ENCODE measurements at regions not wholly inside any gene's neighbourhood (a gene's known extent, or its start where the extent isn't known, plus 50 kb on each side); places are given as distances from the start of the nearest gene placed in this dataset.

DNA sequence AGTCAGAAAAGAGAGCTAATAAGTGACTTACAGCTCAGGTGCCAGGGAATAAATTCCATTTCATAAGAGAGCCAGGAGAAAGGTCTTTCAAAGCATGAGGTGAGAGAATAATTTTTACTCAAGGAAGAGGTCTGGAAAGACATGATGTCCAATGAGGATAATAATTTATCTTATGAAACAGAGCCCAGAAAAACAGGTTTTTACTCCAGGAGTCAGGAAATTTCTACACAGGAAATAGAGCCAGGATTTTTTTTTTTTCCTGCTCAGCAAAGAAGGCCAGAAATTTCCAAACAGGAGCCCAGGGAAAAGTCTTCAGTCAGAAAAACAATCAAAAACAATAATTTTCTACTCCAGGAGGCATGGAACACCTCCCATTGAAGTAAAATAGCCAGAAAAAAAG, 1185.7 kb upstream of the TSPY4 start:
- no peak overlapping the region for H3K4me3 ChIP-seq (ENCODE audit: low read length)
- TF ChIP-seq, protein P1, sequence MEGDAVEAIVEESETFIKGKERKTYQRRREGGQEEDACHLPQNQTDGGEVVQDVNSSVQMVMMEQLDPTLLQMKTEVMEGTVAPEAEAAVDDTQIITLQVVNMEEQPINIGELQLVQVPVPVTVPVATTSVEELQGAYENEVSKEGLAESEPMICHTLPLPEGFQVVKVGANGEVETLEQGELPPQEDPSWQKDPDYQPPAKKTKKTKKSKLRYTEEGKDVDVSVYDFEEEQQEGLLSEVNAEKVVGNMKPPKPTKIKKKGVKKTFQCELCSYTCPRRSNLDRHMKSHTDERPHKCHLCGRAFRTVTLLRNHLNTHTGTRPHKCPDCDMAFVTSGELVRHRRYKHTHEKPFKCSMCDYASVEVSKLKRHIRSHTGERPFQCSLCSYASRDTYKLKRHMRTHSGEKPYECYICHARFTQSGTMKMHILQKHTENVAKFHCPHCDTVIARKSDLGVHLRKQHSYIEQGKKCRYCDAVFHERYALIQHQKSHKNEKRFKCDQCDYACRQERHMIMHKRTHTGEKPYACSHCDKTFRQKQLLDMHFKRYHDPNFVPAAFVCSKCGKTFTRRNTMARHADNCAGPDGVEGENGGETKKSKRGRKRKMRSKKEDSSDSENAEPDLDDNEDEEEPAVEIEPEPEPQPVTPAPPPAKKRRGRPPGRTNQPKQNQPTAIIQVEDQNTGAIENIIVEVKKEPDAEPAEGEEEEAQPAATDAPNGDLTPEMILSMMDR (IDR thresholded peaks at IDR 0.05; ENCODE audit: insufficient read depth, low read depth, low read length, missing control alignments), result no peak
- DNase-seq (ENCODE audit: low read depth), result no peak

DNA sequence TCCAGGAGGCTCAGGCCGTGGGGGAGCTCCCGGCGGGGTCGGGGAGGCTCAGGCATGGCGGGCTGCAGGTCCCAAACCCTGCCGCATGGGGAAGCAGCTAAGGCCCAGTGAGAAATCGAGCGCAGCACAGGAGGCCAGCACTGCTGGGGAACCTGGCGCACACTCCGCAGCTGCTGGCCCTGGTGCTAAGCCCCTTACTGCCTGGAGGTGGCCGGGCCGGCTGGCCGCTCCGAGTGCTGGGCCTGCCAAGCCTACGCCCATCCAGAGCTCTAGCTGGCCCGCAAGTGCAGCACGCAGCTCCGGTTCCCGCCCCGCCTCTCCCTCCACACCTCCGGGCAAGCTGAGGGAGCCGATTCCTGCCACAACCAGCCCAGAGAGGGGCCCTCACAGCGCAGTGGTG, 1208.7 kb upstream of the TSPY4 start:
- TF ChIP-seq, protein P1 (IDR thresholded peaks at IDR 0.05; ENCODE audit: insufficient read depth, low read depth, low read length, missing control alignments), result no peak
- no peak overlapping the region for H3K4me3 ChIP-seq (ENCODE audit: low read length)

DNA sequence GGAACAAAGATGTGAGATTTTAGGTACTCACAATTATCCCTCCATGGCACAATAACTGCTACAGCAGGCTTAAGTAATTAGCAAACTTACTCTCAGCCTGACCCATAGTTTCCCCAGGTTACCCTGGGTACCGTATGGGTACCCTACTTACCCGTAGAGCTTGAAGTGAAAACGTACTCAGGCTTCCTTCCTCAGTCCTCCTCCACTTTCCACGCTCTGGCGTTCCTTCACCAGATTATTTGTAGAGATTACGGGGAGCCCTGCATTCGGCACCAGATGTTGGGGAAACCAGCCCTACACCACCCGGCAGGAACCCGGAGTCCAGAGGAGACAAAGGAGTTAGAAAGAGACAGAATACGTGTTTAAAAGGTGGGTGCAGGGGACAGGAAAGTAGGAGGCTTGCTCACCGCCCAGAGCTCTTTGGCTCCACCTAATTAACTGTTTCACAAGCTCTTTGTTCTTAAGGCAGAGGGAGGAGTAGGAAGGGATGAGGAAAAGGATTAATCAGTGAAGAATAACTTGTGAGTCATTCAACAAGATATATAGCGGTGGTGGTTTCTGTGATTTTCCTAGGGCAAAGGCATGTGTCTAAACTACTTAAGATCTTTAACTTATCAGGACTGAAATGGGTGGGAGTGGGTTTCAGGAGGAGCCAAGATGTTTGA, 1211.2 kb upstream of the TSPY4 start:
- peak overlapping the region; percentile 39 for H3K4me3 ChIP-seq (ENCODE audit: low read length)
- peak; percentile 83 for DNase-seq (ENCODE audit: low read depth)
- TF ChIP-seq, protein P1 (IDR thresholded peaks at IDR 0.05; ENCODE audit: insufficient read depth, low read depth, low read length, missing control alignments), result no peak

More for the DNA sequence above, 1208.7 kb upstream of the TSPY4 start:
- no peak for DNase-seq (ENCODE audit: low read depth)

DNA sequence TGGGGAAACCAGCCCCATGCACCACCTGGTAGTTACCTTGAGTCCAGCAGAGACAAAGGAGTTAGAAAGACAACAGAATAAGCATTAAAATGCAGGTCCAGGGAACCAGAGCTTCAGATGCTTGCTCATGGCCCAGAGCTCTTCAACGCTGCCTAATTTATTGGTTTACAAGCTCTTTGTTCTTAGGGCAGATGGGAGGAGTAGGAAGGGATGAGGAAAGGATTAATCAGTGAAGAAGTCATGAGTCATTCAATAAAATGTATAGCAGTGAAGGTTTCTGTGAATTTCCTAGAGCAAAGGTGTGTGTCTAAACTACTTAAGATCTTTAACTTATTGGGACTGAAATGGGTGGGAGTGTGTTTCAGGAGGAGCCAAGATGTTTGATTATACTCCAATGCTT, 1210.3 kb upstream of the AMELY start:
- TF ChIP-seq, protein P1 (IDR thresholded peaks at IDR 0.05; ENCODE audit: insufficient read depth, low read depth, low read length, missing control alignments), result no peak
- peak; percentile 65 for DNase-seq (ENCODE audit: low read depth)
- no peak overlapping the region for H3K4me3 ChIP-seq (ENCODE audit: low read length)

DNA sequence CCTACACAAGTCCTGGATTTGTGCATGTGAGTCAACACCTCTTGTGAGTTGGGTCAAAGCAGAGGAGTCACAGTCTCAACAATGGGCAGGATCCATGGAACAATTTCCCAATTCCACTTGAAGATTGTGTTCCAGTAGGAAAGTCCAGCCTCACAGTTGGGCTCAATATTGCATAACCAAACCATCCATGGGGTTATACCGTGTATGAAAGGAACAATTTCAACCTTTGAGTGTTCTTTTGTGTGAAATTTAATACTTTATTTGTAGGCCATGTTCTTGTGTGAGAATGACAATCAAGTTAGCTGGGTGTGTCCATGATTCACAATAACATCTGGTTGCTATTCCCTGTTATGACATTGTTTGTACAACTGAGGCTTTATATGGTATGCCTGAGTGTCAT, 1182.9 kb upstream of the AMELY start:
- no peak overlapping the region for H3K4me3 ChIP-seq (ENCODE audit: low read length)
- peak; percentile 58 for DNase-seq (ENCODE audit: low read depth)
- TF ChIP-seq, protein P1 (IDR thresholded peaks at IDR 0.05; ENCODE audit: insufficient read depth, low read depth, low read length, missing control alignments), result no peak

DNA sequence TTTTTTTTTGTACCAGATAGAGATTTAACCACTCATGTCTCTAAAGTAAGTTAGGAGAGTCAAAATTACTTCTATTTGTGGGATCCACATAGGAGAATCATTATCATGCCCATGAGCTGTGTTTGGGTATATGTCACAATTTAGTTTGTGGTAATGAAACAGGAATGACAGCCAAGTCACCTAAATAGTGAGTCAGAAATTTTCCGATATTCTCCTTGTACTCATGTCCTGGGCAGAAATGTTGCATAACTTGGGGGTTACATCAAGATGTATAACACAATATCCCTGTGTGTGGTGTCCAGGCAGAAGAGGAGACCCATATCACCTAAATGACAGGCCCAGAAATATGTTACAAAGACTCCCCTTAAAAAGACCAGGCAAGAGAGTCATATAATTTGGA, 1181.4 kb upstream of the AMELY start:
- TF ChIP-seq, protein P1 (IDR thresholded peaks at IDR 0.05; ENCODE audit: insufficient read depth, low read depth, low read length, missing control alignments), result no peak

DNA sequence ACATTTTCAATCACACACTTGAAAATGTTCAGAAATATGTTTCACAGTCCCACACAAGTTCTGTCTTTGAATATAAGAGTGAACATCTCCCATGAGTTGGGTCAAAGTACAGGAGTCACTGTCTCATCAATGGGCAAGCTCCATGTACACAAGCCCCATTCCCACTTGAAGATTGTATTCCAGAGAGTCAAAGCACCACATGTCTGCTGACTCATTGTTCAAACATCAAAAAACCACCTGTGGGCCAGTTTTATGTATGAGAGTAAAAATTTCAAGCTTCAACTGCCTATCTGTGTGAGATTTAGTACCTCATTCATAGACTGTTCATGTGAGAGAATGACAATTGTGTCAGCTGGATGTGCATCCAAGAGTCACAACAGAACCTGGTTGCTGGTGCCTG, 1174.4 kb upstream of the AMELY start:
- H3K4me3 ChIP-seq (ENCODE audit: low read length), result no peak overlapping the region
- peak; percentile 36 for DNase-seq (ENCODE audit: low read depth)
- TF ChIP-seq, protein P1 (IDR thresholded peaks at IDR 0.05; ENCODE audit: insufficient read depth, low read depth, low read length, missing control alignments), result no peak

More for the DNA sequence above, 1181.4 kb upstream of the AMELY start:
- H3K4me3 ChIP-seq (ENCODE audit: low read length), result no peak overlapping the region
- DNase-seq (ENCODE audit: low read depth), result peak; percentile 58

All from epithelial cell of esophagus (primary cell).